ENCODE measurements at regions not wholly inside any gene's neighbourhood (a gene's known extent, or its start where the extent isn't known, plus 50 kb on each side); places are given as distances from the start of the nearest gene placed in this dataset.
"Not testable (repeated sequence)": the region's sequence is repeated elsewhere in the genome, so short reads cannot be mapped to it uniquely, and the experiment has no call there.

GRCh38 chr3:176219970-176220369, 977.3 kb downstream of the TBL1XR1 start:
- Histone ChIP-seq H3K27me3 (ENCODE audit: control insufficient read depth in 2 of 2, insufficient read depth in 2 of 2, low read length in 2 of 2) (no peaks in the 10 kb centered on the region), H3K27ac (ENCODE audit: low read depth in 2 of 2, low read length in 2 of 2) (no peak overlapping the region), H3K9ac (ENCODE audit: low read depth in 1 of 2, low read length in 2 of 2) (no peak overlapping the region), H3K4me3 (ENCODE audit: low read length in 2 of 2) (no peak overlapping the region), H3K9me3 (ENCODE audit: control insufficient read depth in 2 of 2, low read length in 2 of 2) (no peaks in the 10 kb centered on the region), H3K4me1 (ENCODE audit: control insufficient read depth in 2 of 2, insufficient read depth in 2 of 2, low read length in 2 of 2) (no peaks in the 10 kb centered on the region), H3K36me3 (ENCODE audit: control insufficient read depth in 2 of 2, insufficient read depth in 2 of 2, low read length in 2 of 2) (no peaks in the 10 kb centered on the region)

GRCh38 chr3:176214758-176215157, 982.5 kb downstream of the TBL1XR1 start:
- no peak overlapping the region for H3K4me3 ChIP-seq (ENCODE audit: low read length in 2 of 2)
- no peak overlapping the region for H3K27ac ChIP-seq (ENCODE audit: low read depth in 2 of 2, low read length in 2 of 2)
- H3K4me1 ChIP-seq (ENCODE audit: control insufficient read depth in 2 of 2, insufficient read depth in 2 of 2, low read length in 2 of 2): no peaks in the 10 kb centered on the region
- H3K36me3 ChIP-seq (ENCODE audit: control insufficient read depth in 2 of 2, insufficient read depth in 2 of 2, low read length in 2 of 2): no peaks in the 10 kb centered on the region
- no peak overlapping the region for H3K9ac ChIP-seq (ENCODE audit: low read depth in 1 of 2, low read length in 2 of 2)
- no peaks in the 10 kb centered on the region for H3K9me3 ChIP-seq (ENCODE audit: control insufficient read depth in 2 of 2, low read length in 2 of 2)
- H3K27me3 ChIP-seq (ENCODE audit: control insufficient read depth in 2 of 2, insufficient read depth in 2 of 2, low read length in 2 of 2): no peaks in the 10 kb centered on the region

GRCh38 chr3:176213314-176213713, 984.0 kb downstream of the TBL1XR1 start:
- H3K27ac ChIP-seq (ENCODE audit: low read depth in 2 of 2, low read length in 2 of 2); H3K27me3 ChIP-seq (ENCODE audit: control insufficient read depth in 2 of 2, insufficient read depth in 2 of 2, low read length in 2 of 2): not testable (repeated sequence)

GRCh38 chr3:176208915-176209314, 988.4 kb downstream of the TBL1XR1 start:
- Histone ChIP-seq H3K4me3 (ENCODE audit: low read length in 2 of 2) (no peak overlapping the region), H3K36me3 (ENCODE audit: control insufficient read depth in 2 of 2, insufficient read depth in 2 of 2, low read length in 2 of 2) (no peaks in the 10 kb centered on the region), H3K9me3 (ENCODE audit: control insufficient read depth in 2 of 2, low read length in 2 of 2) (no peaks in the 10 kb centered on the region), H3K27ac (ENCODE audit: low read depth in 2 of 2, low read length in 2 of 2) (no peak overlapping the region), H3K4me1 (ENCODE audit: control insufficient read depth in 2 of 2, insufficient read depth in 2 of 2, low read length in 2 of 2) (no peaks in the 10 kb centered on the region), H3K27me3 (ENCODE audit: control insufficient read depth in 2 of 2, insufficient read depth in 2 of 2, low read length in 2 of 2) (no peaks in the 10 kb centered on the region), H3K9ac (ENCODE audit: low read depth in 1 of 2, low read length in 2 of 2) (no peak overlapping the region)

More at GRCh38 chr3:176213314-176213713, 984.0 kb downstream of the TBL1XR1 start:
- not testable (repeated sequence) for H3K4me1 ChIP-seq (ENCODE audit: control insufficient read depth in 2 of 2, insufficient read depth in 2 of 2, low read length in 2 of 2); H3K4me3 ChIP-seq (ENCODE audit: low read length in 2 of 2); H3K9me3 ChIP-seq (ENCODE audit: control insufficient read depth in 2 of 2, low read length in 2 of 2); H3K36me3 ChIP-seq (ENCODE audit: control insufficient read depth in 2 of 2, insufficient read depth in 2 of 2, low read length in 2 of 2); H3K9ac ChIP-seq (ENCODE audit: low read depth in 1 of 2, low read length in 2 of 2)

GRCh38 chr3:176208283-176208682, 989.0 kb downstream of the TBL1XR1 start:
- Histone ChIP-seq H3K4me1 (ENCODE audit: control insufficient read depth in 2 of 2, insufficient read depth in 2 of 2, low read length in 2 of 2) (no peaks in the 10 kb centered on the region), H3K27ac (ENCODE audit: low read depth in 2 of 2, low read length in 2 of 2) (no peak overlapping the region), H3K9me3 (ENCODE audit: control insufficient read depth in 2 of 2, low read length in 2 of 2) (no peaks in the 10 kb centered on the region), H3K36me3 (ENCODE audit: control insufficient read depth in 2 of 2, insufficient read depth in 2 of 2, low read length in 2 of 2) (no peaks in the 10 kb centered on the region), H3K4me3 (ENCODE audit: low read length in 2 of 2) (no peak overlapping the region), H3K9ac (ENCODE audit: low read depth in 1 of 2, low read length in 2 of 2) (no peak overlapping the region), H3K27me3 (ENCODE audit: control insufficient read depth in 2 of 2, insufficient read depth in 2 of 2, low read length in 2 of 2) (no peaks in the 10 kb centered on the region)

- Histone ChIP-seq H3K9ac (ENCODE audit: low read depth in 1 of 2, low read length in 2 of 2) (no peak overlapping the region), H3K27me3 (ENCODE audit: control insufficient read depth in 2 of 2, insufficient read depth in 2 of 2, low read length in 2 of 2) (no peaks in the 10 kb centered on the region), H3K4me3 (ENCODE audit: low read length in 2 of 2) (no peak overlapping the region), H3K9me3 (ENCODE audit: control insufficient read depth in 2 of 2, low read length in 2 of 2) (no peaks in the 10 kb centered on the region), H3K4me1 (ENCODE audit: control insufficient read depth in 2 of 2, insufficient read depth in 2 of 2, low read length in 2 of 2) (no peaks in the 10 kb centered on the region), H3K27ac (ENCODE audit: low read depth in 2 of 2, low read length in 2 of 2) (no peak overlapping the region), H3K36me3 (ENCODE audit: control insufficient read depth in 2 of 2, insufficient read depth in 2 of 2, low read length in 2 of 2) (no peaks in the 10 kb centered on the region)
These were observed 990.5 kb downstream of the TBL1XR1 start for GRCh38 chr3:176206809-176207208.

- H3K4me1 ChIP-seq (ENCODE audit: control insufficient read depth in 2 of 2, insufficient read depth in 2 of 2, low read length in 2 of 2): no peaks in the 10 kb centered on the region
- H3K9me3 ChIP-seq (ENCODE audit: control insufficient read depth in 2 of 2, low read length in 2 of 2): no peaks in the 10 kb centered on the region
- H3K9ac ChIP-seq (ENCODE audit: low read depth in 1 of 2, low read length in 2 of 2): no peak overlapping the region
- H3K27ac ChIP-seq (ENCODE audit: low read depth in 2 of 2, low read length in 2 of 2): no peak overlapping the region
- H3K27me3 ChIP-seq (ENCODE audit: control insufficient read depth in 2 of 2, insufficient read depth in 2 of 2, low read length in 2 of 2): no peaks in the 10 kb centered on the region
- no peaks in the 10 kb centered on the region for H3K36me3 ChIP-seq (ENCODE audit: control insufficient read depth in 2 of 2, insufficient read depth in 2 of 2, low read length in 2 of 2)
- H3K4me3 ChIP-seq (ENCODE audit: low read length in 2 of 2): no peak overlapping the region
These were observed 994.6 kb downstream of the TBL1XR1 start for GRCh38 chr3:176202652-176203051.

- Histone ChIP-seq H3K9ac (ENCODE audit: low read depth in 1 of 2, low read length in 2 of 2) (no peak overlapping the region), H3K36me3 (ENCODE audit: control insufficient read depth in 2 of 2, insufficient read depth in 2 of 2, low read length in 2 of 2) (no peaks in the 10 kb centered on the region), H3K9me3 (ENCODE audit: control insufficient read depth in 2 of 2, low read length in 2 of 2) (no peaks in the 10 kb centered on the region), H3K4me3 (ENCODE audit: low read length in 2 of 2) (no peak overlapping the region), H3K27me3 (ENCODE audit: control insufficient read depth in 2 of 2, insufficient read depth in 2 of 2, low read length in 2 of 2) (no peaks in the 10 kb centered on the region), H3K27ac (ENCODE audit: low read depth in 2 of 2, low read length in 2 of 2) (no peak overlapping the region), H3K4me1 (ENCODE audit: control insufficient read depth in 2 of 2, insufficient read depth in 2 of 2, low read length in 2 of 2) (no peaks in the 10 kb centered on the region)
These were observed 1004.1 kb downstream of the TBL1XR1 start for GRCh38 chr3:176193032-176193730.

- H3K4me1 ChIP-seq (ENCODE audit: control insufficient read depth in 2 of 2, insufficient read depth in 2 of 2, low read length in 2 of 2): no peaks in the 10 kb centered on the region
- no peak overlapping the region for H3K27ac ChIP-seq (ENCODE audit: low read depth in 2 of 2, low read length in 2 of 2)
- H3K4me3 ChIP-seq (ENCODE audit: low read length in 2 of 2): no peak overlapping the region
- H3K9me3 ChIP-seq (ENCODE audit: control insufficient read depth in 2 of 2, low read length in 2 of 2): no peaks in the 10 kb centered on the region
- no peak overlapping the region for H3K9ac ChIP-seq (ENCODE audit: low read depth in 1 of 2, low read length in 2 of 2)
- H3K36me3 ChIP-seq (ENCODE audit: control insufficient read depth in 2 of 2, insufficient read depth in 2 of 2, low read length in 2 of 2): no peaks in the 10 kb centered on the region
- H3K27me3 ChIP-seq (ENCODE audit: control insufficient read depth in 2 of 2, insufficient read depth in 2 of 2, low read length in 2 of 2): no peaks in the 10 kb centered on the region
These were observed 1006.5 kb downstream of the TBL1XR1 start for GRCh38 chr3:176190755-176191154.

- Histone ChIP-seq H3K4me1 (ENCODE audit: control insufficient read depth in 2 of 2, insufficient read depth in 2 of 2, low read length in 2 of 2) (no peaks in the 10 kb centered on the region), H3K9me3 (ENCODE audit: control insufficient read depth in 2 of 2, low read length in 2 of 2) (no peaks in the 10 kb centered on the region), H3K4me3 (ENCODE audit: low read length in 2 of 2) (no peak overlapping the region), H3K27ac (ENCODE audit: low read depth in 2 of 2, low read length in 2 of 2) (no peak overlapping the region), H3K9ac (ENCODE audit: low read depth in 1 of 2, low read length in 2 of 2) (no peak overlapping the region), H3K27me3 (ENCODE audit: control insufficient read depth in 2 of 2, insufficient read depth in 2 of 2, low read length in 2 of 2) (no peaks in the 10 kb centered on the region), H3K36me3 (ENCODE audit: control insufficient read depth in 2 of 2, insufficient read depth in 2 of 2, low read length in 2 of 2) (no peaks in the 10 kb centered on the region)
These were observed 1014.1 kb downstream of the TBL1XR1 start for GRCh38 chr3:176183181-176183580.

- no peak overlapping the region for H3K27ac ChIP-seq (ENCODE audit: low read depth in 2 of 2, low read length in 2 of 2)
- no peaks in the 10 kb centered on the region for H3K27me3 ChIP-seq (ENCODE audit: control insufficient read depth in 2 of 2, insufficient read depth in 2 of 2, low read length in 2 of 2)
- no peaks in the 10 kb centered on the region for H3K4me1 ChIP-seq (ENCODE audit: control insufficient read depth in 2 of 2, insufficient read depth in 2 of 2, low read length in 2 of 2)
- no peak overlapping the region for H3K4me3 ChIP-seq (ENCODE audit: low read length in 2 of 2)
- H3K9me3 ChIP-seq (ENCODE audit: control insufficient read depth in 2 of 2, low read length in 2 of 2): no peaks in the 10 kb centered on the region
- no peaks in the 10 kb centered on the region for H3K36me3 ChIP-seq (ENCODE audit: control insufficient read depth in 2 of 2, insufficient read depth in 2 of 2, low read length in 2 of 2)
- H3K9ac ChIP-seq (ENCODE audit: low read depth in 1 of 2, low read length in 2 of 2): no peak overlapping the region
These were observed 1023.2 kb downstream of the TBL1XR1 start for GRCh38 chr3:176174060-176174459.

Data from mucosa of rectum (tissue), 2 donors.